BLaER1 (cell line): ENCODE measurements at regions not wholly inside any gene's neighbourhood (a gene's known extent, or its start where the extent isn't known, plus 50 kb on each side); places are given as distances from the start of the nearest gene placed in this dataset.

Source experiments
- H3K27ac ChIP-seq: shearing (Covaris generic); formaldehyde crosslinking; 2 replicates; pipeline ENCODE4 v1.8.1; 2022
- H3K27me3 ChIP-seq: shearing (Covaris generic); formaldehyde crosslinking; 2 replicates; pipeline ENCODE4 v1.8.1; 2022
- H3K36me3 ChIP-seq: shearing (Covaris generic); formaldehyde crosslinking; 2 replicates; pipeline ENCODE4 v1.8.1; 2022
- H3K4me1 ChIP-seq: shearing (Covaris generic); formaldehyde crosslinking; 2 replicates; pipeline ENCODE4 v1.8.1; 2022
- H3K4me2 ChIP-seq: shearing (Covaris generic); formaldehyde crosslinking; 2 replicates; pipeline ENCODE4 v1.8.1; 2022
- H3K4me3 ChIP-seq: shearing (Covaris generic); formaldehyde crosslinking; 2 replicates; pipeline ENCODE4 v1.8.1; 2022
- H3K9ac ChIP-seq: shearing (Covaris generic); formaldehyde crosslinking; 2 replicates; pipeline ENCODE4 v1.8.1; 2022
- H3K9me3 ChIP-seq: shearing (Covaris generic); formaldehyde crosslinking; 2 replicates; pipeline ENCODE4 v1.8.1; 2022
- H4K20me1 ChIP-seq: shearing (Covaris generic); formaldehyde crosslinking; 2 replicates; pipeline ENCODE4 v1.8.1; 2022
- Cebpa-rat ChIP-seq: shearing (Covaris generic); IDR thresholded peaks from 2 replicates; pipeline ENCODE4 v1.8.1; 2022

DNA sequence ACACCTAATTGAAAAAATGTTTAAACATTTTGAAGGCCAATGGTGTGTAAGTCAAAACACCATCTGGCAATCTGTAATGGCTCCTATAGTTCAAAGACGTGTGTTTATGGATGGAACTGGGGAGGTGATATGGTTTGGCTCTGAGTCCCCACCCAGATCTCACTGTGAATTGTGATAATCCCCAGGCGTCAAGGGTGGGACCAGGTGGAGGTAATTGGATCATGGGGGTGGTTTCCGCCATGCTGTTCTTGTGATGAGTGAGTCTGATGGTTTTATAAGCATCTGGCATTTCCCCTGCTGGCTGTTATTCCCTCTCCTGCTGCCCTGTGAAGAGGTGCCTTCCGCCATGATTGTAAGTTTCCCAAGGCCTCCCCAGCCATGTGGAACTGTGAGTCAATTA is 52.2 kb downstream of the ADRA2C start:
- Histone ChIP-seq H3K27ac (no peak overlapping the region), H3K9ac (no peak overlapping the region), H3K27me3 (no peaks in the 10 kb centered on the region), H3K36me3 (no peaks in the 10 kb centered on the region), H4K20me1 (no peaks in the 10 kb centered on the region), H3K4me3 (no peak overlapping the region), H3K4me2 (no peak overlapping the region), H3K9me3 (no peaks in the 10 kb centered on the region), H3K4me1 (no peaks in the 10 kb centered on the region)
- TF ChIP-seq Cebpa-rat = no peak

DNA sequence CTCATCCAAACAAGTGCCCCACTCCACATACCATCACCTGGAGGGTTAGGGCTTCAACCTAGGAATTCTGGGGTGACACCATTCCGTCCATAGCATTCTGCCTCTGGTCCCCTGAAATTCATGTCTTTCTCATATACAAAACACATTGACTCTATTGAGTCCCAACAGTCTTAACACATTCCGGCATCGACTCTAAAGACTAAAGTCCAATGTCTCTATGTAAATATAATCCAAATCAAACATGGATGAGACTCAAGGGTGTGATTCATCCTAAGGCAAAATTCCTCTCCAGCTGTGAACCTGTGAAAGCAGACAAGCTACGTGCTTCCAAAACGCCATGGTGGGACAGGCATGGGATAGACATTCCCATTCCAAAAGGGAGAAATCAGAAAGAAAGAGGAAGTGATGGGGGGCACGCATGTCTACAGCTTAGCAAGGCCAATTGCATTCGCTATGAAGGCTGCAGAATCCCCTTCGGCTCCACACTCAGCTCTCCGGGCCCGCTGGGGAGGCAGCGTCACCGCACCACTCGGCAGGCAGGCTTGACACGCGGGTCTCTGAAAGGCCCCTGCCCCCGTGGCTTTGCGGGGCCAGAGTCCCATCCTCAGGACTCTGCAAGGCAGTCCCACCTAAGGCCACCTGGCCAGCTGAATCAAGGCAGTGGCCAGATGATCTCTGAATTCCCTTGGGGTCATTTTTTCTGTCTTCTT is 53.2 kb downstream of the ADRA2C start:
- Histone ChIP-seq H3K27ac (no peak overlapping the region), H3K4me1 (no peaks in the 10 kb centered on the region), H3K36me3 (no peaks in the 10 kb centered on the region), H3K4me3 (no peak overlapping the region), H3K4me2 (no peak overlapping the region), H4K20me1 (no peaks in the 10 kb centered on the region), H3K9ac (no peak overlapping the region), H3K27me3 (no peaks in the 10 kb centered on the region), H3K9me3 (no peaks in the 10 kb centered on the region)
- TF ChIP-seq Cebpa-rat = no peak

- H3K36me3 ChIP-seq = no peaks in the 10 kb centered on the region
- TF ChIP-seq Cebpa-rat = no peak
- no peaks in the 10 kb centered on the region for H4K20me1 ChIP-seq
- H3K9ac ChIP-seq = no peak overlapping the region
- H3K9me3 ChIP-seq = no peaks in the 10 kb centered on the region
- no peaks in the 10 kb centered on the region for H3K4me1 ChIP-seq
- H3K27ac ChIP-seq = no peak overlapping the region
- H3K4me2 ChIP-seq = no peak overlapping the region
- H3K4me3 ChIP-seq = no peak overlapping the region
- no peaks in the 10 kb centered on the region for H3K27me3 ChIP-seq
Measured at GRCh38 chr4:3820016-3820805, 54.0 kb downstream of the ADRA2C start.

GRCh38 chr4:3820806-3821579 is 54.8 kb downstream of the ADRA2C start:
- Histone ChIP-seq H3K27me3 (no peaks in the 10 kb centered on the region), H4K20me1 (no peaks in the 10 kb centered on the region), H3K4me3 (no peak overlapping the region), H3K27ac (no peak overlapping the region), H3K9me3 (no peaks in the 10 kb centered on the region), H3K4me2 (no peak overlapping the region), H3K36me3 (no peaks in the 10 kb centered on the region), H3K4me1 (no peaks in the 10 kb centered on the region), H3K9ac (no peak overlapping the region)
- no peak for TF ChIP-seq Cebpa-rat

DNA sequence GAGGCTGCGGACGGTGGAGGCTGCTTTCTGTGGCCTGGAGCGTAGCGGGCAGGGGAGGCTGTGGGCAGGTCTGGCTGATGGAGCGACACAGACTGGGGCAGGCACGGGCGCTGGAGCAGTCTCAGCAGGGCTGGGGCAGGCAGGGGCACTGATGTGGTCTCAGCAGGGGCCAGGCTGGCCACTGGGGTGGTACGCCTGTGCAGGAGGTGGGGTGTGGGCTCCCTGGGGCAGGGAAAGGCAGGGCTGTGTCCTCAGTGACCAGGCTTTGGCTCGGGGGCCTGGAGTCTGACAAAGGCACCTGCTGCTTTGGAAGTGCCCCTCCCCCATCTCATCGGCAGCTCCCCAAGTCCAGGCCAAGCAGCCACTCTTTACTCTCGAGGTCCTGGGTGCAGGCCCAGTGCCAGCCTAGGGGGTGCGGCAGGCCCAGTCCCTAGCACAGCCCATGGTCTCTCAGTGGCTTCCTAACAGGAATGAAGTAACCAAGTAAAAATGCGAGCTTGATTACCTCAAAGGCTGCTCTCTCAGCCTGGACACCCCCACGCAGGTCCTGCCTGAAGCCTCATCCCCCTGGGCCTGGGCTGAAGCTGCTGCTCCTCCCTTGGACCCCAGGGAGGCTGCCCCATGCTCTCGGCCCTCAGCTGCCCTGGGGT is 55.5 kb downstream of the ADRA2C start:
- no peak overlapping the region for H3K9ac ChIP-seq

DNA sequence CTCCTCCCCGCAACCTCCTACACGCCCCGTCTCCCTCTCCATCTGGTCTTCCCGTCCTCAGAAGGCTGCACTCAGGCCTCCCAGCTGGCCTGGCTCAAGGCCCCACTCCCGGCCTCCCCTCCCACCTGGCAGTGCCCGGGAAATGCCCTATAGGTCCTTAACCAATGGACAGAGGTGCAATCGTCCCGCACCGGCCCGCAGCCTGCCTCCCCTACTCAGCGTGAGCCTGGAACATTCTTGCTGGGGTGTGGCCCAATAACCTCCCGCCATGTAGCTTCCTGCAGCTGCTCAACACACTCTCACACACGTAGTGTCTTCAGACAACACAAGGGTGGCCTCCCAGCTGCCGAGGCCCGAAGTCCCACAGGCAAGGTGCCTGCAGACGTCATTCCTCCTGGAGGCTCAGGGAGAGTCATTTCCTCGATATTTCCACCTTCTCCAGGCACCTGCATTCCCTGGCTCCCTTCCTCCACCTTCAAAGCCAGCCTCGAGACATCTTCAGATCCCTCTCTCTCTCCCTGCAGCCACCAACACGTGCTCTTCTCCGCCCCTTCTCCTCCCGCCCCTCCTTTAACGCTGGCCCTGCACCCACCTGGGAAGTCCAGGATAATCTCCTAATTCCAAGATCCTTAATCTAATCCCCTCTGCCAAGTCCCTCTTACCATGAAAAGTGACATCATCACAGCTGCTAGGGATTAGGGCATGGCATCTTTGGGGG is 56.2 kb downstream of the ADRA2C start:
- H3K9me3 ChIP-seq = no peaks in the 10 kb centered on the region
- no peaks in the 10 kb centered on the region for H3K4me1 ChIP-seq
- H4K20me1 ChIP-seq = no peaks in the 10 kb centered on the region
- H3K27ac ChIP-seq = no peak overlapping the region
- no peak overlapping the region for H3K4me3 ChIP-seq
- no peak overlapping the region for H3K9ac ChIP-seq
- H3K36me3 ChIP-seq = no peaks in the 10 kb centered on the region
- H3K27me3 ChIP-seq = no peaks in the 10 kb centered on the region
- no peak overlapping the region for H3K4me2 ChIP-seq
- TF ChIP-seq Cebpa-rat = no peak

More for the DNA sequence above, 55.5 kb downstream of the ADRA2C start:
- Histone ChIP-seq H3K27me3 (no peaks in the 10 kb centered on the region), H3K4me3 (no peak overlapping the region), H3K9me3 (no peaks in the 10 kb centered on the region), H3K4me2 (no peak overlapping the region), H4K20me1 (no peaks in the 10 kb centered on the region), H3K4me1 (no peaks in the 10 kb centered on the region), H3K27ac (no peak overlapping the region), H3K36me3 (no peaks in the 10 kb centered on the region)
- no peak for TF ChIP-seq Cebpa-rat

DNA sequence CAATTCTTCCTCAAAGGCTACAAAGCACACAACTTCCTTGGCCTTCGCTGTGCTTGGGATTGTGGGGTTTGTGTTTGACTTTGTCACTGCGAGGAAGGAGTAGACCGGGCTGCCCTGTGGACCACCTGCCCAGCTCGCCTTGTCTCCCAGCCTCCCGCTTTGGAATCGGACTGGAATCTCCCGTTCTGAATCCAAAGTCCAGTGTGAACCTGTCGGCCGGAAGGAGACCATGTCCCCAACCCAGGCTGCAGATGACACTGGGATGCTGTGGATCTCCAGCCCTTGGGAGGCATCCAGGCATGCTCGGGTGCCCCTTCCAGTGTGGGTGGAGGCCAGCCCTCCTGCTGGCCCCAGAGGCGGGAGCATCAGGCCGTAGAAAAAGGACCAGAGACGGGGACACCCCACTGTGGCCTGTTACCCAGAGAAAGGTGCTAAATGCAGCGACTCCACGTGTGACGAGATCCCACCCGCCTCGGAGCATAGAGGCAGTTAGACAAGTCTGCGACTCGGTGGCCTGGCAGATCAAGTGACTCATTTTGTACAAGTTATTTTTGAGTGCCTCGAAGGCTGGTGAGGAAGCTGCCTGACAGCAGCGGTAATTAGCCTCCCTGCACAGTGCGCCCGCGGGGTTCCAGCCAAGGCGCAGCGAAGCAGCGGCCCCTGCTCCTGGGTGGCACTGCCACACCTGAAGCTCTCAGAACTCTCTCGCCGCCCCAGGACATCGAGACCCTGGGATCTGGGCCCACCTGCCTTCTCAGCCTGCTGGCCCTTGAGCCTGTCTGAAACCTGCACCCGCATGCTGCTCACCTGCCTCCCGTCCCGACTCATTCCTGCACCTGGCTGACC is 57.5 kb downstream of the ADRA2C start:
- H3K4me2 ChIP-seq = no peak overlapping the region
- H3K27me3 ChIP-seq = no peaks in the 10 kb centered on the region
- no peaks in the 10 kb centered on the region for H4K20me1 ChIP-seq
- H3K4me3 ChIP-seq = no peak overlapping the region
- peaks cover 4% of the 10 kb centered on the region for H3K4me1 ChIP-seq
- H3K9ac ChIP-seq = no peak overlapping the region
- H3K36me3 ChIP-seq = no peaks in the 10 kb centered on the region
- no peak overlapping the region for H3K27ac ChIP-seq
- no peak for TF ChIP-seq Cebpa-rat
- H3K9me3 ChIP-seq = no peaks in the 10 kb centered on the region

GRCh38 chr4:3824521-3825270 is 58.5 kb downstream of the ADRA2C start:
- H3K4me3 ChIP-seq = no peak overlapping the region
- no peaks in the 10 kb centered on the region for H4K20me1 ChIP-seq
- no peak overlapping the region for H3K9ac ChIP-seq
- H3K9me3 ChIP-seq = no peaks in the 10 kb centered on the region
- peaks cover 11% of the 10 kb centered on the region for H3K4me1 ChIP-seq
- no peaks in the 10 kb centered on the region for H3K36me3 ChIP-seq
- TF ChIP-seq Cebpa-rat = no peak
- no peak overlapping the region for H3K27ac ChIP-seq
- no peak overlapping the region for H3K4me2 ChIP-seq
- no peaks in the 10 kb centered on the region for H3K27me3 ChIP-seq
